Prostate gland (tissue), 2 donors: ENCODE measurements at regions not wholly inside any gene's neighbourhood (a gene's known extent, or its start where the extent isn't known, plus 50 kb on each side); places are given as distances from the start of the nearest gene placed in this dataset.

Experiments
- DNase-seq: peaks from one replicate; pipeline ENCODE4 v3.0.0-alpha.2; 2019; ENCODE audit warnings: low spot score
- H3K27ac ChIP-seq, 2 donors: fragments of 200-600 bp; sonication (generic); 2 replicates each; pipeline ENCODE4 v1.5.1; 2017 to 2019
- H3K27me3 ChIP-seq: fragments of 200-600 bp; sonication (generic); replicated peaks from 2 replicates; pipeline ENCODE4 v1.5.1; 2019; ENCODE audit not compliant: insufficient read depth
- H3K36me3 ChIP-seq, 2 donors: fragments of 200-600 bp; sonication (generic); 1 replicate in 1 of 2; 2 replicates in 1 of 2; pipeline versions ENCODE4 v1.5.1 to v1.8.1; 2017 to 2019
- H3K4me1 ChIP-seq: fragments of 200-600 bp; sonication (generic); replicated peaks from 2 replicates; pipeline ENCODE4 v1.5.1; 2019
- H3K4me3 ChIP-seq, 2 donors: fragments of 200-600 bp; sonication (generic); 2 replicates each; pipeline ENCODE4 v1.5.1; 2017 to 2019
- H3K9me3 ChIP-seq: fragments of 200-600 bp; sonication (generic); 2 replicates; pipeline ENCODE4 v1.5.1; 2017
- CTCF ChIP-seq, 4 experiments: fragments of 200-600 bp in 2 of 4; fragments of 450-650 bp in 2 of 4; sonication (generic) in 2 of 4; IDR thresholded peaks; 1 replicate in 3 of 4; 2 replicates in 1 of 4; pipeline ENCODE4 v1.5.1; 2016 to 2019; ENCODE audit warnings: antibody characterized with exemption in 4 of 4, mild to moderate bottlenecking in 2 of 4, moderate library complexity in 2 of 4
- POLR2A ChIP-seq: fragments of 450-650 bp; IDR thresholded peaks from one replicate; pipeline ENCODE4 v1.6.1; 2016; ENCODE audit warnings: antibody characterized with exemption, mild to moderate bottlenecking
- POLR2AphosphoS5 ChIP-seq: sonication (generic); formaldehyde crosslinking; IDR thresholded peaks from one replicate; pipeline ENCODE4 v1.6.1; 2017; ENCODE audit warnings: antibody characterized with exemption
- WGBS: methylation state at CpG from one replicate; pipeline ENCODE4 v1.1.5; 2018; 5-methylcytosine and 5-hydroxymethylcytosine counted together
- intact Hi-C: fragments of 100-400 bp; cut with DNase I; formaldehyde crosslinking; loops from one replicate; pipeline ENCODE4 v1.14.2; 2022

GRCh38 chrX:13936521-13937225 is 93.0 kb downstream of the GEMIN8 start:
- Histone ChIP-seq H3K4me3 (no peak overlapping the region), H3K27ac (no peak overlapping the region), H3K36me3 (no peaks in the 10 kb centered on the region), H3K9me3 (no peaks in the 10 kb centered on the region), H3K4me1 (no peaks in the 10 kb centered on the region), H3K27me3 (no peaks in the 10 kb centered on the region)
- WGBS = 75% methylated on average over 9 of the region's 9 CpGs
- TF ChIP-seq POLR2A = no peak
- TF ChIP-seq CTCF (IDR thresholded peaks at IDR 0.05) = no peak
- no peak for TF ChIP-seq POLR2AphosphoS5
- intact Hi-C loops = no loop called here
- no peak for DNase-seq

- intact Hi-C loops = no loop called here
- WGBS = 82% methylated on average over 2 of the region's 2 CpGs
- Histone ChIP-seq H3K36me3 (no peaks in the 10 kb centered on the region), H3K9me3 (no peaks in the 10 kb centered on the region), H3K27ac (no peak overlapping the region), H3K27me3 (no peaks in the 10 kb centered on the region), H3K4me1 (no peaks in the 10 kb centered on the region), H3K4me3 (no peak overlapping the region)
- no peak for TF ChIP-seq POLR2AphosphoS5
- no peak for TF ChIP-seq CTCF (IDR thresholded peaks at IDR 0.05)
- TF ChIP-seq POLR2A = no peak
- no peak for DNase-seq
These were observed 95.0 kb downstream of the GEMIN8 start for GRCh38 chrX:13934731-13935130.

- no peak for DNase-seq
- intact Hi-C loops = no loop called here
- TF ChIP-seq POLR2AphosphoS5 (no peak), CTCF (IDR thresholded peaks at IDR 0.05) (no peak), POLR2A (no peak)
- Histone ChIP-seq H3K4me1 (no peaks in the 10 kb centered on the region), H3K9me3 (no peaks in the 10 kb centered on the region), H3K27ac (no peak overlapping the region), H3K4me3 (no peak overlapping the region), H3K27me3 (no peaks in the 10 kb centered on the region), H3K36me3 (no peaks in the 10 kb centered on the region)
- 83% methylated on average over 7 of the region's 7 CpGs for WGBS
These were observed 95.8 kb downstream of the GEMIN8 start for GRCh38 chrX:13933851-13934250.

- no peak overlapping the region for H3K27ac ChIP-seq
- no peaks in the 10 kb centered on the region for H3K4me1 ChIP-seq
- no peaks in the 10 kb centered on the region for H3K9me3 ChIP-seq
- DNase-seq = no peak
- WGBS = 23% methylated on average over 3 of the region's 3 CpGs
- TF ChIP-seq POLR2A (no peak), CTCF (IDR thresholded peaks at IDR 0.05) (no peak), POLR2AphosphoS5 (no peak)
- H3K36me3 ChIP-seq = no peaks in the 10 kb centered on the region
- no peak overlapping the region for H3K4me3 ChIP-seq
- intact Hi-C loops = no loop called here
- H3K27me3 ChIP-seq = no peaks in the 10 kb centered on the region
These were observed 96.3 kb downstream of the GEMIN8 start for GRCh38 chrX:13933352-13933751.

- intact Hi-C loops = no loop called here
- DNase-seq = no peak
- TF ChIP-seq POLR2AphosphoS5 (no peak), POLR2A (no peak), CTCF (IDR thresholded peaks at IDR 0.05) (no peak)
- no peak overlapping the region for H3K4me3 ChIP-seq
- no peak overlapping the region for H3K27ac ChIP-seq
- no peaks in the 10 kb centered on the region for H3K27me3 ChIP-seq
- no peaks in the 10 kb centered on the region for H3K9me3 ChIP-seq
- H3K4me1 ChIP-seq = no peaks in the 10 kb centered on the region
- no peaks in the 10 kb centered on the region for H3K36me3 ChIP-seq
These were observed 97.3 kb downstream of the GEMIN8 start for GRCh38 chrX:13932416-13932815.
